H1 (cell line): ENCODE measurements at regions not wholly inside any gene's neighbourhood (a gene's known extent, or its start where the extent isn't known, plus 50 kb on each side); places are given as distances from the start of the nearest gene placed in this dataset.

ENCODE experiments used
- CTCF ChIA-PET: fragments of 300-600 bp; sonication (Branson Sonifier 250); formaldehyde crosslinking; loops from one replicate; lab custom pipeline; 2021; ENCODE audit not compliant: partially characterized antibody; lab: Charles Lee
- POLR2A ChIA-PET: fragments of 300-600 bp; sonication (Branson Sonifier 250); formaldehyde crosslinking; loops from one replicate; lab custom pipeline; 2021; ENCODE audit warnings: inconsistent platforms; ENCODE audit not compliant: partially characterized antibody; lab: Charles Lee
- DNase-seq, 2 experiments: peaks; one replicate each; pipeline versions ENCODE4 v3.0.0 to v3.0.0-alpha.2; 2010 to 2022; ENCODE audit warnings: low spot score in 2 of 2, low read depth in 1 of 2, mixed read lengths in 1 of 2
- FAIRE-seq: peaks from 2 replicates; lab custom pipeline; 2011; peaks lifted over from hg19 to GRCh38; lab: Jason Lieb, UNC
- H2AFZ ChIP-seq: 2 replicates; pipeline ENCODE4 v1.8.1; 2012; ENCODE audit warnings: low read length, inconsistent platforms
- H2AK5ac ChIP-seq: 2 replicates; pipeline ENCODE4 v1.6.1; 2013; ENCODE audit warnings: low read depth, low read length
- H2BK120ac ChIP-seq: replicated peaks from 2 replicates; pipeline ENCODE3; 2013; ENCODE audit warnings: low read depth, low read length, inconsistent platforms
- H2BK12ac ChIP-seq: 2 replicates; pipeline ENCODE4 v1.6.1; 2013; ENCODE audit warnings: low read depth, low read length
- H2BK15ac ChIP-seq: 2 replicates; pipeline ENCODE4 v1.6.1; 2013; ENCODE audit warnings: low read length
- H2BK20ac ChIP-seq: 2 replicates; pipeline ENCODE4 v1.6.1; 2013; ENCODE audit warnings: low read length
- H2BK5ac ChIP-seq: 2 replicates; pipeline ENCODE4 v1.6.1; 2013; ENCODE audit warnings: low read depth, low read length
- H3K14ac ChIP-seq: 2 replicates; pipeline ENCODE4 v1.6.1; 2013; ENCODE audit warnings: inconsistent platforms; ENCODE audit not compliant: insufficient read length
- H3K18ac ChIP-seq: 2 replicates; pipeline ENCODE4 v1.6.1; 2013; ENCODE audit warnings: low read length; ENCODE audit errors: extremely low read depth
- H3K23ac ChIP-seq: 2 replicates; pipeline ENCODE4 v1.6.1; 2013; ENCODE audit warnings: inconsistent platforms; ENCODE audit not compliant: insufficient read length
- H3K23me2 ChIP-seq: 2 replicates; pipeline ENCODE4 v1.6.1; 2013; ENCODE audit warnings: low read depth, low read length
- H3K27ac ChIP-seq: 2 replicates; pipeline ENCODE4 v1.6.1; 2011; ENCODE audit warnings: low read depth, low read length, inconsistent platforms
- H3K27me3 ChIP-seq, 4 experiments: replicated peaks in 1 of 4; 1 replicate in 1 of 4; 2 replicates in 3 of 4; pipeline versions ENCODE4 v1.6.1 to v1.8.1; 2011 to 2013; ENCODE audit warnings: low read length in 3 of 4, mild to moderate bottlenecking in 3 of 4, inconsistent platforms in 2 of 4, mixed read lengths in 2 of 4, moderate library complexity in 1 of 4; ENCODE audit not compliant: control insufficient read depth in 3 of 4, insufficient read depth in 3 of 4; ENCODE audit errors: extremely low read depth in 1 of 4
- H3K36me3 ChIP-seq, 4 experiments: 2 replicates each; pipeline versions ENCODE4 v1.6.1 to v1.8.1; 2011 to 2013; ENCODE audit warnings: mild to moderate bottlenecking in 4 of 4, low read length in 3 of 4, moderate library complexity in 2 of 4, control low read depth in 1 of 4, inconsistent platforms in 1 of 4; ENCODE audit not compliant: insufficient read depth in 4 of 4, control insufficient read depth in 2 of 4
- H3K4ac ChIP-seq: replicated peaks from 2 replicates; pipeline ENCODE3; 2013; ENCODE audit warnings: low read length, low read depth, mixed read lengths, inconsistent platforms; ENCODE audit not compliant: insufficient read length
- H3K4me1 ChIP-seq, 4 experiments: replicated peaks in 1 of 4; 1 replicate in 1 of 4; 2 replicates in 3 of 4; pipeline versions ENCODE4 v1.6.1 to v1.8.1; 2011 to 2013; ENCODE audit warnings: low read length in 3 of 4, inconsistent platforms in 2 of 4, mixed read lengths in 1 of 4; ENCODE audit not compliant: insufficient read depth in 4 of 4, control insufficient read depth in 3 of 4
- H3K4me2 ChIP-seq, 2 experiments: 2 replicates each; pipeline versions ENCODE4 v1.6.1 to v1.8.1; 2011 to 2013; ENCODE audit warnings: low read depth in 2 of 2, low read length in 2 of 2, control low read depth in 1 of 2, inconsistent platforms in 1 of 2, mild to moderate bottlenecking in 1 of 2; ENCODE audit not compliant: insufficient read depth in 1 of 2
- H3K4me3 ChIP-seq, 4 experiments: fragments of 200-600, 300-600 bp in 1 of 4; sonication (generic), shearing (Covaris generic), sonication (Bioruptor Twin) in 1 of 4; 2 replicates each; pipeline versions ENCODE4 v1.5.1 to v1.8.1; 2011 to 2016; ENCODE audit warnings: low read length in 4 of 4, low read depth in 3 of 4, control low read depth in 2 of 4, inconsistent platforms in 2 of 4, mild to moderate bottlenecking in 2 of 4, mixed read lengths in 1 of 4, moderate library complexity in 1 of 4; ENCODE audit not compliant: insufficient read depth in 2 of 4; ENCODE audit errors: extremely low read depth in 1 of 4
- H3K56ac ChIP-seq: replicated peaks from 2 replicates; pipeline ENCODE3; 2013; ENCODE audit warnings: low read depth, mild to moderate bottlenecking, mixed read lengths, low read length, inconsistent platforms; ENCODE audit not compliant: insufficient read length
- H3K79me1 ChIP-seq: 2 replicates; pipeline ENCODE4 v1.6.1; 2013; ENCODE audit warnings: low read depth, low read length, control low read depth
- H3K79me2 ChIP-seq, 2 experiments: 2 replicates each; pipeline versions ENCODE4 v1.6.1 to v1.8.1; 2012 to 2013; ENCODE audit warnings: low read length in 2 of 2, mild to moderate bottlenecking in 2 of 2, inconsistent platforms in 1 of 2; ENCODE audit not compliant: insufficient read depth in 2 of 2, control insufficient read depth in 1 of 2
- H3K9ac ChIP-seq, 4 experiments: replicated peaks in 1 of 4; 1 replicate in 1 of 4; 2 replicates in 3 of 4; pipeline versions ENCODE4 v1.6.1 to v1.8.1; 2011 to 2013; ENCODE audit warnings: low read depth in 3 of 4, low read length in 3 of 4, control low read depth in 2 of 4, mild to moderate bottlenecking in 2 of 4, moderate library complexity in 2 of 4, inconsistent platforms in 1 of 4; ENCODE audit errors: extremely low read depth in 1 of 4
- H3K9me3 ChIP-seq, 2 experiments: 2 replicates each; pipeline versions ENCODE4 v1.6.1 to v1.8.1; 2012 to 2013; ENCODE audit warnings: mild to moderate bottlenecking in 2 of 2, moderate library complexity in 2 of 2, control low read depth in 1 of 2, inconsistent platforms in 1 of 2, low read depth in 1 of 2, low read length in 1 of 2, mixed read lengths in 1 of 2; ENCODE audit not compliant: insufficient read depth in 2 of 2
- H4K20me1 ChIP-seq, 2 experiments: replicated peaks in 1 of 2; 2 replicates each; pipeline versions ENCODE3 to v1.8.1; 2011 to 2013; ENCODE audit warnings: inconsistent platforms in 2 of 2, low read length in 2 of 2, mild to moderate bottlenecking in 1 of 2; ENCODE audit not compliant: insufficient read depth in 2 of 2, control insufficient read depth in 1 of 2
- H4K5ac ChIP-seq: 2 replicates; pipeline ENCODE4 v1.6.1; 2013; ENCODE audit warnings: low read length, low read depth, mixed read lengths, inconsistent platforms; ENCODE audit not compliant: insufficient read length
- H4K8ac ChIP-seq: 2 replicates; pipeline ENCODE4 v1.8.0; 2013; ENCODE audit warnings: mild to moderate bottlenecking, moderate library complexity, low read length, inconsistent platforms; ENCODE audit not compliant: insufficient read depth; ENCODE audit errors: extremely low read depth
- H4K91ac ChIP-seq: replicated peaks from 2 replicates; pipeline ENCODE3; 2013; ENCODE audit warnings: low read length, mixed read lengths, inconsistent platforms; ENCODE audit not compliant: insufficient read length
- ASH2L ChIP-seq: fragments of 200-600, 300-600 bp; sonication (generic); IDR thresholded peaks from one replicate; pipeline ENCODE4 v1.7.1; 2017; ENCODE audit warnings: low read length
- CREB1 ChIP-seq: IDR thresholded peaks from 2 replicates; pipeline ENCODE4 v1.6.1; 2012; ENCODE audit warnings: inconsistent platforms
- JUN ChIP-seq: IDR thresholded peaks from 2 replicates; pipeline ENCODE4 v1.6.1; 2011; ENCODE audit warnings: low read depth, mild to moderate bottlenecking, improper control_type of control experiment, low read length
- NANOG ChIP-seq: IDR thresholded peaks from 2 replicates; pipeline ENCODE4 v1.6.1; 2011; ENCODE audit warnings: low read length, low read depth, mild to moderate bottlenecking, inconsistent platforms; ENCODE audit not compliant: insufficient read depth, poor library complexity, severe bottlenecking
- WGBS, 2 experiments: shearing (Covaris generic) in 1 of 2; methylation state at CpG; one replicate each; pipeline versions ENCODE4 v1.1.6 to v1.1.7; 2013 to 2015; ENCODE audit warnings: low lambda C conversion rate in 2 of 2, mixed read lengths in 2 of 2, inconsistent platforms in 1 of 2, low coverage in 1 of 2, missing lambda C conversion rate in 1 of 2; ENCODE audit not compliant: insufficient replicate concordance in 2 of 2, insufficient coverage in 1 of 2, insufficient read length in 1 of 2; ENCODE audit errors: extremely low coverage in 1 of 2, missing lambda C conversion rate in 1 of 2; 5-methylcytosine and 5-hydroxymethylcytosine counted together

- FAIRE-seq, result no peak
- POLR2A ChIA-PET, result no interaction called here
- no peaks in the 10 kb centered on the region for H3K23me2 ChIP-seq
These were observed 64.8 kb upstream of the SEC61G start for GRCh38 chr7:54823776-54824175.

More at GRCh38 chr7:54823776-54824175, 64.8 kb upstream of the SEC61G start:
- no peak overlapping the region for H3K14ac ChIP-seq
- H4K5ac ChIP-seq, result no peak overlapping the region
- H3K56ac ChIP-seq, result no peak overlapping the region
- no peak for TF ChIP-seq NANOG
- no peak for TF ChIP-seq ASH2L
- TF ChIP-seq CREB1, result no peak
- no peak for TF ChIP-seq JUN
- no peaks in the 10 kb centered on the region for H3K27me3 ChIP-seq
- H2BK20ac ChIP-seq, result no peak overlapping the region
- WGBS, 2 experiments, result 90% methylated on average over 5 of the region's 5 CpGs; no CpG with 5 or more reads in 1 of the 2 experiments
- no peak overlapping the region for H2BK120ac ChIP-seq
- no peaks in the 10 kb centered on the region for H3K36me3 ChIP-seq
- no peak overlapping the region for H3K4me2 ChIP-seq
- no peaks in the 10 kb centered on the region for H4K20me1 ChIP-seq
- peak overlapping the region; percentile 78 for H2AFZ ChIP-seq
- H3K79me2 ChIP-seq, result no peaks in the 10 kb centered on the region
- no peak overlapping the region for H3K4me3 ChIP-seq
- H2BK5ac ChIP-seq, result no peak overlapping the region
- no peak overlapping the region for H2AK5ac ChIP-seq
- H3K4ac ChIP-seq, result no peak overlapping the region
- no peak overlapping the region for H4K91ac ChIP-seq
- H3K9ac ChIP-seq, result no peak overlapping the region
- CTCF ChIA-PET, result no interaction called here
- no peak overlapping the region for H3K18ac ChIP-seq
- H3K27ac ChIP-seq, result no peak overlapping the region
- H3K23ac ChIP-seq, result no peak overlapping the region
- H3K9me3 ChIP-seq, result 0 out of 4 replicates have a peak, but pooled peaks cover 0 to 5% of the 10 kb centered on the region in 2 experiments
- H3K4me1 ChIP-seq, result no peaks in the 10 kb centered on the region
- H3K79me1 ChIP-seq, result no peaks in the 10 kb centered on the region
- H2BK15ac ChIP-seq, result no peak overlapping the region
- H2BK12ac ChIP-seq, result no peak overlapping the region
- DNase-seq, result no peak
- H4K8ac ChIP-seq, result no peak overlapping the region
